DMS53 (cell line): ENCODE measurements at regions not wholly inside any gene's neighbourhood (a gene's known extent, or its start where the extent isn't known, plus 50 kb on each side); places are given as distances from the start of the nearest gene placed in this dataset.
A peak's percentile ranks its signal among the peaks of the same experiment; 100 is the strongest.

Experiments
- DNase-seq: peaks from one replicate; lab custom pipeline; 2025; lab: John Stamatoyannopoulos, UW

- DNase-seq: no peak
Observed at GRCh38 chr2:12284037-12284436, 432.7 kb upstream of the TRIB2 start.

DNA sequence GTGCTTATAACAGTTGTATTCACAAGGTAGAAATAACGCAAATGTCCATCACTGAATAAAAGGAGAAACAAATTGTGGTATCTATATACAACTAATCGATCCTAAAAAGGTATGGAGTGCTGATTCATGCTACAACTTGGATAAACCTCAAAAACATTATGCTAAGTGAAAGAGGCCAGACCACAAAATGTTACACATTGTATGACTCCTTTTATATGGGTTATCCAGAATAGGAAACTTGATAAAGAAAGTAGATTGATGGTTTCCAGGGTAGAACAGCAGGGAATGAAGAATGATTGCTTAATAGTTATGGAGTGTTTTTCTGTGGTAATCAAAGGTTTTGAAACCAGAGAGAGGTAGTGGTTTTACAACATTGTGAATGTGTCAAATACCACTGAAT lies 432.2 kb upstream of the TRIB2 start:
- no peak for DNase-seq

DNA sequence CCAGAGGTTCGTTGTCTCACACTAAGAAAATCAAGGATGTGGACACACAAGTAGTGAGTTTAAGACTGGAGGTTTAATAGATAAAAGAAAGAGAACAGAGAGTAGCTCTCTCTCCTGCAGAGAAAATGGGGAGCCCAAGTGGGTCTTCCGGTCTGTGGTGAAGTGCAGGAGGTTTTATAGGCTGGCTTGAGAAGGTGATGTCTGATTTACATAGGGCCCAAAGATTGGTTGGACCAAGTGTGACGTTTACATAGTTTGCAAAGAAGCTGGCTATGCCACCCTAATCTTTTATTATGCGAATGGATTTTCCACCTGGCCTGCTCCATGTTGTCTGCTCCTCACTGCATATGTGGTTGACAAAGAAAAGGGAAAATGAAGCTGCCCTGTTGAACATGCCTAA lies 430.4 kb upstream of the TRIB2 start:
- no peak for DNase-seq

GRCh38 chr2:12287220-12287751 lies 429.4 kb upstream of the TRIB2 start:
- no peak for DNase-seq

- DNase-seq: no peak
Observed at GRCh38 chr2:12288048-12288447, 428.7 kb upstream of the TRIB2 start.

- no peak for DNase-seq
Observed at GRCh38 chr2:12289120-12289802, 427.5 kb upstream of the TRIB2 start.

- no peak for DNase-seq
Observed at GRCh38 chr2:12291303-12291702, 425.4 kb upstream of the TRIB2 start.

GRCh38 chr2:12293874-12294273 lies 422.9 kb upstream of the TRIB2 start:
- no peak for DNase-seq

DNA sequence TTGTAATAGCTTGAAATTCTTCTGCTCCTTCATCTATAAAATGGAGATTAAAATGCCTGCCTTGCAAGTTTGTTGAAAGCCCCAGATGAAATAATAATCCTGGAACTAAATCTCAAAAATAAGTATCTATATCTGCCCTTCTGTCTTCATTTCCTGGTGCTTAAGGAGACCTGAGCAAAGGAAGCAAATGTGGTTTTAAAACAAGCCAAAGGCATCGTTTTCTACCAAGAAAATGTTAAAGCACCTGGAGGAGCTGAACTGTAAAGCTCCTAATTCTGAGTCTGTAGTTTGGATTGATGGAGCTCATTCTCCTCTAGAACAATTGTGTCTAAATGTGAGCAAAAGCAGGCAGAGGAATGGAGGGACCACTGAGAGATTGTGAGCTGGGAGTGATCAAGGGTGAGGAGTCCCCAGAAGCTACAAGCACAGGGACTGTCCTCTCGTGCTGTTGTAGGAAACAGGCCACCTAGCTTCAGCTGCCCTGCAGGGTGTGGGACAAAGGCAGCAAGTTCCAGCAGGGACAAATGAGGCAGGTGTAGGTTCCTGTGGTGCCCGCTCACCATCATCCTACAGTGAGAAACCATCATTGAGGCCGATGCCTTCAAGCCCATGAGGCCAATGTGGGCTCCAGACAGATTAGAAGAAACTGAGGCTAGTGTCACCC lies 420.7 kb upstream of the TRIB2 start:
- DNase-seq: no peak

DNA sequence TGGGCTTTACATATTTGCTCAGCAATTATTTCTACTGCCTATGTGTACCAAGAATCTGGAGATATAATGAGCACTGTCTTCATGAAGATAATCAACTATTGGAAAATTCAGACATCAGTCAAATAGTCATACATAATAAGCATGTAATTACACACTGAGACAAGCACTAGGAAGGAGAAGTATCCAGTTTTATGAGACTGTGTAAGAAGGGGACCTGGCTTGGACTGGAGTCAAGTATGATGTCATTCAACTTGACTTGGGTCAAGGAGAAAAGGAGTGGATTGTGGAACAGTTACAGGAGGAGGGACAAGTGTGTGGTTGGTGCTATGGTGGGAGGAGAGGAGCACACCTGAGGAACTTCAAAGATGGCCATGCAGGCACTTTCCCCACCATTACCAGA lies 419.8 kb upstream of the TRIB2 start:
- peak; percentile 57 for DNase-seq

GRCh38 chr2:12298352-12298751 lies 418.4 kb upstream of the TRIB2 start:
- no peak for DNase-seq

- DNase-seq: no peak
Observed at GRCh38 chr2:12299431-12299830, 417.3 kb upstream of the TRIB2 start.

GRCh38 chr2:12300019-12300602 lies 416.6 kb upstream of the TRIB2 start:
- no peak for DNase-seq

GRCh38 chr2:12300927-12301326 lies 415.8 kb upstream of the TRIB2 start:
- no peak for DNase-seq

- DNase-seq: no peak
Observed at GRCh38 chr2:12302140-12302539, 414.6 kb upstream of the TRIB2 start.

GRCh38 chr2:12302691-12303090 lies 414.0 kb upstream of the TRIB2 start:
- DNase-seq: no peak

DNA sequence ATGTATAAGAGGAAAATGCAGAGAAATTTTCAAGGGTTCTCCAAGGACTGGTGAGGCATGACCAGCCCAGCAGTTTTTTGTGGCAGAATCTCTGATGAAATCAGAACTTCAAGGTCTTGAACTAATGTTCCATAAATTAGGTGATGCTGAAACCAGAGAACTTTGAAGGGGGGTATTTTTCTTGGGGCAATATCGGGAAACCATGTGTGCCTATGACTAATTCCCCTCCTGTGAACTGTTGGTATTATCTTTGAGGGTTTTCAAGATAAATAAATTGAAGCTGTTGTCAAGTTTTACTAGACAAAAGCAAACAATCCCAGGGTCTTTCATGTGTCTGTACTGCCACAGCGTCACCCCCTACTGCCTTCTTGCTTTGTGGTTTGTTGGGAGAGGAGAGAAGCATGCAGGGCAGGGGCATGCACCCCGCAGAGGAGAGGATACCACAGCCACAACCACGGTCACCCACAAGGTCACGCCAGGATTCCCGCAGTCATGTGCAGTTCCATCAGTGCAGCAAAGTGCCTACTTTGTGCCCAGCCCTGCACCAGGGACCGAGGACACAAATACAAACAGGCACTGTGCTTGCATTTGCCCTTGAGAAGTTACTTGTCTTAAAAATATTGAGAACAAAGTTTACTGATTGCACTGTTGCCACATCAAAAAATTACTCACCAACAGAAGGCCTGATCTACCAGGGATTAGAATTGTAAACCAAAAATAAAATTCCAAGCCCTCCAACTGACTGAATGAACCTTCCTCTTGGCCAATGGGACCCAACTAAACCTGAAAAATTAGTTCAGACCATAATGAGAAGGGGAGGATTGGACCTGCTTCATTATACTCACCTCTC lies 413.3 kb upstream of the TRIB2 start:
- peak; percentile 79 for DNase-seq

DNA sequence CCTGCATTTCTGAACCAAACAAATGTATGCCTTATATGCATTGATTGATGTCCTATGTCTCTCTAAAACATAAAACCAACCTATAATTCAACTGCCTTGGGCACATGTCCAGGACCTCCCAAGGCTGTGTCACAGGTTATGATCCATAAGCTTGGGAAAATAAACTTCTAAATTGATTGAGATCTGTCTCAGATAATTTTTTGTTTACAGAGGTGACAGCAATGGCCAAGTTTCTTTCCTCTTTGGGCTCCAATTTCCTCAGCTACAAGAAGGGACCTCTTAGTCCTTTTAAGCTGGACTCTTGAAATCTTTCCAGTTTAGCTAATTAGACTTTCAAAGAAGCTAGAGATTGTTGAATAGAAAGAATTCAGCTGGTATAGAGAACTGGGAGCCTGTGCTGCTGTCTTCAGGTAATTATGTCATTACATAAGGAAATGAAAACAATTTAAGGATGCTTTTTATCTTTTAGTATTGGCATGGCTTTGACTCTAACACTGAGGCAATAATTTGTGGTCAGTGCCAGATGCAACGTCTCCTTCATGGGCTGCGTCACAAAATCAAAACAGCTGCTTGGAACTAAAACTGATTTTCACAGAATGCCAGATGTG lies 412.1 kb upstream of the TRIB2 start:
- DNase-seq: no peak

DNA sequence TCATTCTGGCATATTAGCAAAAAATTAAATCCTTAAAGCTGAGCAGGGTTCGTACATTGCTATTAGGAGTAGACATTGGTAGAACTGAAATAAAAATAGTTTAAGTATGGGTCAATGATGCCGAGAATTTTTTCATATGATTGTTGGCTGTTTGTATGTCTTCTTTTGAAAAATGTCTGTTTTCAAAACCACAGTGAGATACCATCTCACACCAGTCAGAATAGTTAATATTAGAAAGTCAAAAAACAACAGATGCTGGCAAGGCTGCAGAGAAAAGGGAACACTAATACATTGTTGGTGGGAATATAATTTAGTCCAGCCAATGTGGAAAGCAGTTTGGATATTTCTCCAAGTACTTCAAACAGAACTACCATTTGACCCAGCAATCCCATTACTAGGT lies 410.8 kb upstream of the TRIB2 start:
- no peak for DNase-seq

GRCh38 chr2:12310399-12310798 lies 406.3 kb upstream of the TRIB2 start:
- DNase-seq: no peak

GRCh38 chr2:12313445-12314126 lies 403.1 kb upstream of the TRIB2 start:
- DNase-seq: no peak
